Stimulated activated CD4-positive, alpha-beta T cell treated with anti-CD3 and anti-CD28 coated beads, TNF-alpha, amount 100 ng/mL, for 24 hours (primary cell): ENCODE measurements at regions not wholly inside any gene's neighbourhood (a gene's known extent, or its start where the extent isn't known, plus 50 kb on each side); places are given as distances from the start of the nearest gene placed in this dataset.

ENCODE experiments used
- DNase-seq, 3 experiments: peaks; one replicate each; pipeline ENCODE4 v3.0.0-alpha.2; 2020; ENCODE audit warnings: low read depth in 3 of 3

GRCh38 chr4:149296503-149296902 lies 519.1 kb downstream of the IQCM start:
- DNase-seq: no peak

DNA sequence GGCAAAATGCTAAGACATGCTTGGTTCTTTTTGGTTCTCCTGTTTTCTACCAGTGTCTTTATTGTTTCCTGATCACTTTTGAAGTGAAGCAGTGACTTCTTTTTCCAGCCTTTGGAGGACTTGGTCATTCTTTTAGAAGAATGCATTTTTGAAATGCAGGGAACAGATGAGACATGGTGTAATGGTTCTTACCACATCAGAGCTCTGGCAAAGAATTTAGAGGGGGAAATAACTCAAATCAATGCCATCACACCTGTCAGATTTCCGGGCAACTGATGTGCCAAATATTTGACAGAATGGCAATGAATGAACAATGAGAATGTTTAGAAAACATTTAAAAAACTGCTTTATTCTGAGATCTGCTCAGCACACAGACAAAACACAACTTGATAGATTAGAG lies 519.6 kb downstream of the IQCM start:
- DNase-seq: no peak

GRCh38 chr4:149294601-149295000 lies 521.0 kb downstream of the IQCM start:
- DNase-seq: no peak

DNA sequence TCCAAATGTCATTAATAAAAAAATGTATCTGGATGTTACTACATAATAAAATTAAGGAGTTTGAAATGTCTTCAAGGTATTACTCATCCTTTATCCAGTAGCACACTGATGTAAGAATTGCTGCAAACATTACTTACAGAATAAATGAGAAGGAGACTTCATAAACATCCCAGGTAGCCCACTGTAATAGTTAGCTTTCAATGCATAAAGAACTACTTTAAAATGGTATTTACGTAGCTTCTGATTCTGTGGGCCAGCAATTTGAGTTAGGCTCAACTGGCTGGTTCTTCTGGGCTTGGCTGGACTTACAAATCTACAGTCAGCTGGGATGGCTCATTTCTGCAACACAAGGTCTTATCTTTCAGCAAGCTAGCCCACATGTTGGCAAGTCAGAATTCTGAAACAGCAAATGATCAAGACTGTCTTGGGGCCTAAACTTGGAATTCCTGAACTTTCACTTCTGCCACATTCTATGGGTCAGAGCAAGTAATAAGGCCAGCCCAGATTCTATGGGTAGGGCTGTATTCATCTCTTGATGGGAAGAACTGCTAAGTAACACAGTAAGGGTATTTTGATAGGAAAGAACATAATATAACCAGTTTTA lies 522.5 kb downstream of the IQCM start:
- no peak for DNase-seq

DNA sequence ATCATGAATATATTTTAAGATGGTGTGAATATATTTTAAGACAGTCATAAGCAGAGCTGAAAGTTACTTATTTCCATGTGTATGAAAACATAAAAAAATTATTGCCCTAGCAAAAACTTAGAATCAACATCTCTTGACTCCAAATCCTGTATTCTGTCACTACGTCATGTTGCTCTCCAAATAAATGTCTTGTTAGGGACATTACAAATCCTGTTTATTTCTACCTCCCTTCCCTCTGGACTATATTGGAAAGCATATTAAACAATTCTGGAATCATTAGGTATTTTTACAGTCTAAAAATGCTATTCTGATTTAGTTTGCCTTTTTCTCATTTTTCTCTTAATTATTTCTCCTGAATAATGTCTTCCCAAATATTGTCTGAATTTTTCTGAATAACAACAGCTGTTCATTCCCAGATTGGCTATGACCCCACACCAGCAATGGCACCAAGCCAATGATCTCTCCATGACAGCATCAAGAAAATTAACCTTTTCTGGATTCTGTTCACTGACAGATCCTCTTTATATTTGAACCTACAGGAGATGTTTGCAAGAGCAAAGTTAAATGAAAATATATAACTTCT lies 523.1 kb downstream of the IQCM start:
- no peak for DNase-seq

- DNase-seq: no peak
Observed at GRCh38 chr4:149291463-149291862, 524.2 kb downstream of the IQCM start.

DNA sequence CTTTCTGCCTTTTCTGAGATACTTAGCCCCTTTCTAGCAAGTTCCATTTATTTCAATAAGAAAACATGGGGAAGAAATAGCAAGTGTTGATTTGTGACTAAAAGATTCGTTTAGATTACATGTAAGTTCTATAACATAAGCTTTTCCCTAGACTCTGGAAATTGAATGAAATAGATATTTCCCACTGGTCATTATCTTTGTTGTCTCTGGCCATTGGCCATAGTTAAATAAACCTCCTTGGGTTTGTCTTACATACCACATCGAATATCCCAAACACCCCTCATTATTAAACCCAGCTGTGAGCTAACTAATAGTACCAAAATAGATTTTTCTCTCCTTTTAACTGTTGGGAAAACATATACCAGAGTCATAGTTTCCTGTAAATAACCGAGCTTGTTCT lies 534.8 kb downstream of the IQCM start:
- DNase-seq: no peak

- no peak for DNase-seq
Observed at GRCh38 chr4:149279776-149280175, 535.9 kb downstream of the IQCM start.

- DNase-seq: no peak
Observed at GRCh38 chr4:149279331-149279730, 536.3 kb downstream of the IQCM start.

GRCh38 chr4:149277705-149278104 lies 537.9 kb downstream of the IQCM start:
- DNase-seq: no peak

DNA sequence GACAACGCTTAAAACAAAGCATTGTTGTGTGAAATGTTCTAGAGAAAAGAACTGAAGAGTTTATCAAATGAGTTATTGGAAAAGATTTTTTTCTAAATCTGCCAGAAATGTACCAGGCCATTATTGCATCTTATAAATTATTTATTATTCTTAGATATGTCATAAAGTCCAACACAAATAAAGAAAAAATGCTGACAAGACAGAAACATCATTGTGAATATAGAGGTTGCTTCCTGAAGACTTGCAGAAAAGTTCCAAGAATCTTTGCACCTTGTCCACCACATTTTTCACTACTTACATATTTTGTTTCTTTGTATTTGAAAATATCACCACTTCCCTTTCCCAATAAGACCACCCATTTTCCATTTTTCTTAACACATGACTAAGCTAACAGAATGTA lies 545.8 kb downstream of the IQCM start:
- no peak for DNase-seq

GRCh38 chr4:149266301-149266700 lies 549.3 kb downstream of the IQCM start:
- no peak for DNase-seq

GRCh38 chr4:149265645-149266044 lies 550.0 kb downstream of the IQCM start:
- DNase-seq: no peak

GRCh38 chr4:149264093-149264733 lies 551.4 kb downstream of the IQCM start:
- DNase-seq: no peak

DNA sequence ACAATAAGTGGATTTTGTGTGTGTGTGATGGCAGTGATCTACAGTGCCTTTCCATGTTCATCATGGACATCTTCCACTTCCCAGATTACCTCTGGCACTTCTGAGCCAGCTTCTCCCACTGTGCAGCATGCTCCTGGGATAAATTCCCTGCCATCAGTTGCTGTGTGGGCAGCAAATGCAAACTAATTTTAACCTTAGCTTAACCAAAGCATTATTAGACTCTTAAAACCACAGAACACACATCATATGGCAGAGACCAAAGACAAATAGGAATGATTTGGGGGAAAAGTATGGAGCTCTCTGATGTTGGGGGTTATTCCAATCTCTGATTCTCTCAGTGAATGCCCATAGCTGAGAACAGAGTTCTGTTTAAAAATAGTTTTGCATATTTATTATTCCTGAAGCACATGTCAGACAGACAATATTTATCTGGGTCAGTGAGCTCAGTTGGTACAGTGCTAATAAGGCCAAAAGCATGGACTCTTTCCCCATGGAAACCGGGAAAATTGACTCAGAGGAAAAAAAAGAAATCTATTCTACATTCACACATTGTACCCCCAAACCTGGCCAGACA lies 567.4 kb downstream of the IQCM start:
- DNase-seq: no peak

DNA sequence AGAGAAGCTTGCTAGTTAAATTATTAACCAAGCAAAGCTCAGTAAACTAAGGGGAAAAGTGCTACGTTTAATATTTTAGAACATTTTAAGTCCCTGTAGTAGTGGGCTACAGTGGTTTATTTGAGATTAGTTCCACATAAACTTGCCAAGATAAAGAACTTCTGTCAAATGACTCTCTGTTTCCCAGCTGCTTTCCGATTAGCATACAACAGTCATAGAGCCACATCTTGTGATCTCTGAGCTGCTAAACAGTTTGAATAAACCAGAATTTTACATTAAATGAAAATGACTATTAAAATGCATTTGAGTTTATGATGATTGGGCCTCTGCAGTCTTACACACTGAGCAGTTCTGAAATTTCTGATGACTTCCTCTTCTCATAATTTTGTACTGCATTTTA lies 568.5 kb downstream of the IQCM start:
- no peak for DNase-seq

GRCh38 chr4:149245333-149245732 lies 570.3 kb downstream of the IQCM start:
- DNase-seq: no peak

DNA sequence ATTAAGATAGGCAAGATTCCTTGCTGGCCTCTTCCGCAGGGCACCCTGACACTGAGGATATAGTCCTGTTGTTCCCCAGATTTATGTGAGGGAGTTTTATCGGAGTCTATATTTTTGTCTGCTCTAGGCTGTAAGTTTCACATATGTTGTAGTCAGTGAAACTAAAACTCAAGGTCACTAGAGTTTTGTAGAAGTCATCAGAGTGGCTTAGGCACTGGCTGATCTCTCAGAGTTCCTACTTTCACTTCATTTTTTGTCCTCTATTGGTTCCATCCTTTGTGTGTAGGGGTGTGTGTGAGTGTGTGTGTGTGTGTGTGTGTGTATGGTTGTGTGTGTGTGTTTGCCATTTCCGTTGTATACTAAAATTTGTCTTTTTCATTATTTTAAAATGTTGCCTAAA lies 577.5 kb downstream of the IQCM start:
- no peak for DNase-seq

DNA sequence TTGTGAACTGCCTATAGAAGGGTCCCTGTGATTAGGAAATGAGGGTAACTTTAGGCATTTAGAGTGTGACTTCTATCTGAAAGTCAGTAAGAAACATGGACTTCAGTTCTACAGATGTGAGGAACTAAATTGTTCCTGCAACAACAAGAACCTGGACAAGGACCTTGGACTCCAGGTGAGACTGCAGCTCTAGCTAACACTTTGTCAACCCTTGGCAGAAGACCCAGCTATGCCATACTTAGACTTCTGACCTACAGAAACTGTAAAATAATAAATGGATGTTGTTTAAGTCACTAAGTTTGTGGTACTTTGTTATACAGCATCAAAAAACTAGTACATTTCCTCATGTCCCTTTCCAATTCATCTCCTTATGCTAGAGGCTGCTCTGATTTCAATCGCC lies 580.8 kb downstream of the IQCM start:
- no peak for DNase-seq

DNA sequence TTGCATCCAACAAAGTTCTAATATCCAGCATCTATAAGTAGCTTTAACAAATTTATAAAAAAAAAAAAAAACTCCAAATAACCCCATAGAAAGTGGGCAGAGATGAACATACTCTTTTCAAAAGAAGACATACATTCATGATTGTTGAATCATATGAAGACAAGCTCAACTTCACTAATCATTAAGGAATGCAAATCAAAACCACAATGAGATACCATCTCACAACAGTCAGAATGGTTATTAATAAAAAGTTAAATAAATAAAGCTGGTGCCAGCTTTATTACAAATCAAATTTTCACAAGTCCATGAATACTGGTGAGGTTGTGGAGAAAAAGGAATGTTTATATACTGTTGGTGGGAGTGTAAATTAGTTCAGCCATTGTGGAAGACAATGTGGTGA lies 592.0 kb downstream of the IQCM start:
- no peak for DNase-seq

DNA sequence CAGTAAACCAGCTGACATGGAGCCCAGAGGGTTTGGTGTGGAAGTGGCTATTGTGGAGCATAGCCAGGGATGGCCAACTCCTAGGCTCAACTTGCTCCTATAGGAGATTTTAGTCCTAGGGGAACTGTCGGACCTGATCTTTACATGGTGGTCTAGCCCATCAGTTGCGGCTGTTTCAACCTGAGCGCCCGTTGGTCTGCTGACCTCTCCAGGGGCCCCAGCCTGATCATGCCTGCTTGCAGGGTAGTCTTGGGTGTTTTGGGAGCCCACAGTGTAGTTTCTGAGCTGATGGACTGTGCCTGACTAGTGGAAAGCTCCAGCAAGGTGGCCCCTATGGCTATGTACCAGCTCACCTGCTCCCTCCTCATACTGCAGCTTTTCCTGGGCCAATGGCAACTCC lies 597.0 kb downstream of the IQCM start:
- DNase-seq: no peak

- DNase-seq: no peak
Observed at GRCh38 chr4:149214301-149214700, 601.3 kb downstream of the IQCM start.

DNA sequence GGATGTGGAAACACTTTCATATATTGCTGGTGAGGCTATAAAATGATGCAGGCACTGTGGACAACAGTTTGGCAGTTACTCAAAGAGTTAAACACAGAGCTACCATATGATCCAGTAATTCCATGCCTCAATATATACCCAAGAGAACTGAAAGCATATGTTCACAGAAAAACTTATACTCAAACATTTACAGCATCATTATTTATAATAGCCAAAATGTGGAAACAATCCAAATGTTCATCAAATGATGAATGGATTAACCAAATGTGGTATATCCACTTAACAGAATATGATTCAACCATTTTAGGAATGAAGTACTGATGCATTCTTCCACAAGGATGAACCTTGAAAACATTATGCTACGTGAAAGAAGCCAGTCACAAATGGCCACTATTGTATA lies 603.8 kb downstream of the IQCM start:
- DNase-seq: no peak
